GM19395 (cell line): ENCODE measurements at regions not wholly inside any gene's neighbourhood (a gene's known extent, or its start where the extent isn't known, plus 50 kb on each side); places are given as distances from the start of the nearest gene placed in this dataset.
A peak's percentile ranks its signal among the peaks of the same experiment; 100 is the strongest.
"Not testable (repeated sequence)": the region's sequence is repeated elsewhere in the genome, so short reads cannot be mapped to it uniquely, and the experiment has no call there.

Experiments used
- ATAC-seq: cut with Tn5 transposase; IDR thresholded peaks from one replicate; pipeline ENCODE4 v1.9.1; 2021; ENCODE audit warnings: mild to moderate bottlenecking, moderate library complexity; ENCODE audit not compliant: unreplicated experiment

DNA sequence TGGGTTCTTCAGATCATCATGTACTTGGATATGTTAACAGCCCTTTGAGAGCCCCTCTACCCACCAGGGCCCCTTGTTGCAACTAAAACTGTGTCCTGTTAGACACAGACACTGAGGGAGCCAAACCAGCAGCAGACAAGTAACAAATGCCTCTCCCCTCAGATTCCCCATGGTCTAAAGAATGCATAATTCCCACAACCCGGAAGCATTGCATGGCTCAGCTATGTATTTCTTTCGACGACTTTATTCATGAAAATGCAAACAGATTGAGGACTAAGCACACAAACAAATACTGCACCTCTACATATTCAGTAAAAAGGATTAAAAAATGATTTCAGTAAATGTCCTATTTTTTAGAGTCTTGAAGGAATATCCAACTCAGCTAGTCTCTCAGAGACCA, 70.1 kb upstream of the HECW1 start:
- ATAC-seq, result no peak

DNA sequence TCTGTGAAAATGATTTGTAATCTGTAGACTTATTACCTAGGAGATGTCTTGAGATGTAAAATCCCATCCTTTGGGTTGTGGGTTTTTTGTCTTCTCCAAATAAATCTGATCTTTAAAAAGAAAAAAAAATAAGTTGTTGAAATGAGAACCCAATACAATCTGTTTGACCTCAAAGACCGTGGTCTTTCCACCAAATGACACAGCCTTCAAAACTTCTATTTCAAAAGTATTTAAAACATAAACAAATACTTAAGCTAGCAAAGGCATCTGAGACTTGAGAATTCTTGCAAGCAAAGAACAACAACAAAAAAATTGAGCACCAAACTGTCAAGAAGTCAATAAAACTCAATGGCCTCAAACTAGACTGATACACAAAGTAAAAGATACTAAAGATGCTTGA, 67.9 kb upstream of the HECW1 start:
- no peak for ATAC-seq

DNA sequence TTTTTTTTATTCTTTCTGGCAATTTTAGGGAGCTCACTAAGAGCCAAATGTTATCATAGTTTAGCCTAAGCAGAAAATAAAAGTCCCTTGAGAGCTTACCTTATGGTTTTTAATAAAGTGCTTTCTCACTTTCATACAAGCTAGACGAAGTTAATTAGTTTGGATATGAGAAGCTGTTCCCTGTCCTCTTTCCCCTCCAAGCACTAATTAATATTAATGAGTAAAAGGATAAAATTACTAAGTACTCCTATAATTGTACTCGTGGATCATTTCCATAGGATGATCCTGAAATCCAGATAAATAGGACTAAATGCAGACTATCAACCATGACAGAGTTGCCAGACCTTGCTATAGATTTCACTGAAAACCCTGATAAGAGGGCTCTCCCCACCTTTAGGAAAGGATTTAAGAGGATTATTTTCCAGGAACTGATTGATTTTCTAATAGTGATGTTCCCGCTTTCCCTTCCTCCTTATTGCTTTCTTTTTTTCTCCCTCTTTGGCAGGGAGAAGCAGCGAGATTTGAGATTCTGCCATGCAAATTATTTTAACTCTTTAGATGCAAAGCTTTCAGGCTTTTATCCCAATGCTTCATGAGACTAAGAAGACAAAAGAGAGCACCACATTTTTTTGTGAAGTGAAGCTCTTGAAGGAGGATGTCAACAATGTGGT, 58.3 kb upstream of the HECW1 start:
- ATAC-seq, result no peak

DNA sequence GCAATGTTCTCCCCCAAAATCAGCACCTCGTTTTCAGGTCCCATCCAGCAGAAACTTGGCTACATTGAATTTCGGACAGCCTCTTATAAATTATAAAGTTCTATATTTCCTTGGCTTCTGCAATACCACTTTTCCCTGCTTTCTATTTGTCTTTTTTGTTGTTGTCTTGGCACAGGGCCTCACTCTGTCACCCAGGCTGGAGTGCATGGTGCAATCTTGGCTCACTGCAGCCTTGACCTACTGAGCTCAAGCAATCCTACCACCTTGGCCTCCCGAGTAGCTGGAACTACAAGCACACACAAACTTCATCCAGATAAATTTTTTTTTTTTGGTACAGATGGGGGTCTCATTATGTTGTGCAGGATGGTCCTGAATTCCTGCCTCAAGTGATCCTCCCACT, 55.3 kb upstream of the HECW1 start:
- no peak for ATAC-seq

GRCh38 chr7:43058271-43059066, 54.0 kb upstream of the HECW1 start:
- ATAC-seq, result peak; percentile 60

- ATAC-seq, result not testable (repeated sequence)
Observed at GRCh38 chr7:43059067-43059600, 53.3 kb upstream of the HECW1 start.
